Activated CD8-positive, alpha-beta memory T cell treated with anti-CD3 and anti-CD28 coated beads, Interleukin-2, amount 10 ng/mL, durations not matched to agents 7 days and 5 days (primary cell): ENCODE measurements at regions not wholly inside any gene's neighbourhood (a gene's known extent, or its start where the extent isn't known, plus 50 kb on each side); places are given as distances from the start of the nearest gene placed in this dataset.
"Not testable (repeated sequence)": the region's sequence is repeated elsewhere in the genome, so short reads cannot be mapped to it uniquely, and the experiment has no call there.

Experiments used
- ATAC-seq: fragments of 150-1000 bp; cut with Tn5 transposase; one replicate; pipeline ENCODE4 v1.10.0; 2021; ENCODE audit warnings: moderate library complexity
- CTCF ChIA-PET: fragments of 350-600 bp; sonication (Branson Sonifier 250); formaldehyde crosslinking; loops from one replicate; lab custom pipeline; 2021; ENCODE audit warnings: antibody characterized with exemption; lab: Charles Lee
- DNase-seq: peaks from one replicate; pipeline ENCODE4 v3.0.0-alpha.2; 2020
- H3K27ac Mint-ChIP-seq: one replicate; pipeline ENCODE4 v1.8.0; 2021; ENCODE audit warnings: mild to moderate bottlenecking, mixed read lengths
- H3K27me3 Mint-ChIP-seq: one replicate; pipeline ENCODE4 v1.8.0; 2021; ENCODE audit warnings: mixed read lengths
- H3K36me3 Mint-ChIP-seq: one replicate; pipeline ENCODE4 v1.8.0; 2021; ENCODE audit warnings: mild to moderate bottlenecking, mixed read lengths
- H3K4me1 Mint-ChIP-seq: one replicate; pipeline ENCODE4 v1.8.0; 2021; ENCODE audit warnings: mixed read lengths
- H3K4me3 Mint-ChIP-seq: one replicate; pipeline ENCODE4 v1.8.0; 2021; ENCODE audit warnings: mild to moderate bottlenecking, moderate library complexity, mixed read lengths
- H3K9me3 Mint-ChIP-seq: one replicate; pipeline ENCODE4 v1.8.0; 2022; ENCODE audit warnings: low read depth, mixed read lengths

GRCh38 chr7:27032839-27033238 lies 63.0 kb downstream of the HOXA1 start:
- Mint-ChIP-seq H3K4me1 (peaks cover 7% of the 10 kb centered on the region), H3K9me3 (no peaks in the 10 kb centered on the region), H3K4me3 (no peak overlapping the region), H3K36me3 (no peaks in the 10 kb centered on the region), H3K27me3 (no peaks in the 10 kb centered on the region), H3K27ac (no peak overlapping the region)
- ATAC-seq (no peak), DNase-seq (no peak)
- CTCF ChIA-PET = no interaction called here

GRCh38 chr7:27031289-27032172 lies 64.3 kb downstream of the HOXA1 start:
- peaks cover 7% of the 10 kb centered on the region for H3K4me1 Mint-ChIP-seq
- peak; percentile 30 for ATAC-seq
- H3K9me3 Mint-ChIP-seq = no peaks in the 10 kb centered on the region
- no peak for DNase-seq
- CTCF ChIA-PET = no interaction called here
- no peaks in the 10 kb centered on the region for H3K27me3 Mint-ChIP-seq
- H3K27ac Mint-ChIP-seq = no peak overlapping the region
- no peak overlapping the region for H3K4me3 Mint-ChIP-seq
- H3K36me3 Mint-ChIP-seq = no peaks in the 10 kb centered on the region

GRCh38 chr7:27030393-27031050 lies 65.3 kb downstream of the HOXA1 start:
- H3K4me1 Mint-ChIP-seq = peaks cover 7% of the 10 kb centered on the region
- H3K27me3 Mint-ChIP-seq = no peaks in the 10 kb centered on the region
- CTCF ChIA-PET = no interaction called here
- no peak for ATAC-seq
- no peaks in the 10 kb centered on the region for H3K36me3 Mint-ChIP-seq
- H3K27ac Mint-ChIP-seq = no peak overlapping the region
- H3K9me3 Mint-ChIP-seq = no peaks in the 10 kb centered on the region
- no peak overlapping the region for H3K4me3 Mint-ChIP-seq
- no peak for DNase-seq

GRCh38 chr7:27025270-27025669 lies 70.5 kb downstream of the HOXA1 start:
- CTCF ChIA-PET = interaction anchor here (0.6 kb wide), 1 partner anchor 522 kb away, joined by 4 read pairs; no protein-coding TSS in a partner anchor

GRCh38 chr7:27010068-27010467 lies 85.7 kb downstream of the HOXA1 start:
- ATAC-seq = no peak
- CTCF ChIA-PET = no interaction called here
- peaks cover 4% of the 10 kb centered on the region for H3K9me3 Mint-ChIP-seq

More at GRCh38 chr7:27025270-27025669, 70.5 kb downstream of the HOXA1 start:
- H3K9me3 Mint-ChIP-seq = no peaks in the 10 kb centered on the region
- H3K4me1 Mint-ChIP-seq = no peaks in the 10 kb centered on the region
- ATAC-seq (no peak), DNase-seq (no peak)
- no peak overlapping the region for H3K4me3 Mint-ChIP-seq
- H3K27ac Mint-ChIP-seq = no peak overlapping the region
- no peaks in the 10 kb centered on the region for H3K36me3 Mint-ChIP-seq
- no peaks in the 10 kb centered on the region for H3K27me3 Mint-ChIP-seq

GRCh38 chr7:27000496-27000895 lies 95.3 kb downstream of the HOXA1 start:
- no peak overlapping the region for H3K4me3 Mint-ChIP-seq
- H3K4me1 Mint-ChIP-seq = no peaks in the 10 kb centered on the region
- ATAC-seq (no peak), DNase-seq (no peak)
- H3K27ac Mint-ChIP-seq = no peak overlapping the region
- H3K27me3 Mint-ChIP-seq = peaks cover 2% of the 10 kb centered on the region
- CTCF ChIA-PET = no interaction called here
- no peaks in the 10 kb centered on the region for H3K9me3 Mint-ChIP-seq
- H3K36me3 Mint-ChIP-seq = no peaks in the 10 kb centered on the region

More at GRCh38 chr7:27010068-27010467, 85.7 kb downstream of the HOXA1 start:
- H3K36me3 Mint-ChIP-seq = no peaks in the 10 kb centered on the region
- no peak for DNase-seq
- peaks cover 11% of the 10 kb centered on the region for H3K27me3 Mint-ChIP-seq
- H3K4me3 Mint-ChIP-seq = no peak overlapping the region
- H3K4me1 Mint-ChIP-seq = no peaks in the 10 kb centered on the region
- H3K27ac Mint-ChIP-seq = no peak overlapping the region

GRCh38 chr7:26998284-26998683 lies 97.5 kb downstream of the HOXA1 start:
- H3K9me3 Mint-ChIP-seq, H3K36me3 Mint-ChIP-seq, DNase-seq, ATAC-seq, H3K4me3 Mint-ChIP-seq, CTCF ChIA-PET, H3K27ac Mint-ChIP-seq, H3K27me3 Mint-ChIP-seq, H3K4me1 Mint-ChIP-seq: not testable (repeated sequence)

GRCh38 chr7:26995666-26996065 lies 100.1 kb downstream of the HOXA1 start:
- DNase-seq (no peak), ATAC-seq (no peak)
- Mint-ChIP-seq H3K4me1 (no peaks in the 10 kb centered on the region), H3K27me3 (peaks cover 10% of the 10 kb centered on the region), H3K9me3 (no peaks in the 10 kb centered on the region), H3K27ac (no peak overlapping the region), H3K36me3 (no peaks in the 10 kb centered on the region), H3K4me3 (no peak overlapping the region)
- CTCF ChIA-PET = no interaction called here

- ATAC-seq = no peak
- Mint-ChIP-seq H3K4me1 (no peaks in the 10 kb centered on the region), H3K27ac (no peak overlapping the region), H3K4me3 (no peak overlapping the region), H3K27me3 (peaks cover 10% of the 10 kb centered on the region), H3K36me3 (no peaks in the 10 kb centered on the region), H3K9me3 (no peaks in the 10 kb centered on the region)
- CTCF ChIA-PET = no interaction called here
- DNase-seq = no peak
Measured at GRCh38 chr7:26993816-26994810, 101.7 kb downstream of the HOXA1 start.

GRCh38 chr7:26992670-26993069 lies 103.1 kb downstream of the HOXA1 start:
- CTCF ChIA-PET = interaction anchor here (0.7 kb wide), 1 partner anchor 1089 kb away, joined by 3 read pairs; no protein-coding TSS in a partner anchor
- H3K9me3 Mint-ChIP-seq = no peaks in the 10 kb centered on the region
- DNase-seq (no peak), ATAC-seq (no peak)
- H3K4me1 Mint-ChIP-seq = no peaks in the 10 kb centered on the region
- H3K36me3 Mint-ChIP-seq = no peaks in the 10 kb centered on the region
- peaks cover 13% of the 10 kb centered on the region for H3K27me3 Mint-ChIP-seq
- no peak overlapping the region for H3K4me3 Mint-ChIP-seq
- no peak overlapping the region for H3K27ac Mint-ChIP-seq

GRCh38 chr7:26991796-26992195 lies 104.0 kb downstream of the HOXA1 start:
- CTCF ChIA-PET = no interaction called here
- Mint-ChIP-seq H3K4me1 (no peaks in the 10 kb centered on the region), H3K9me3 (no peaks in the 10 kb centered on the region), H3K27ac (no peak overlapping the region), H3K36me3 (no peaks in the 10 kb centered on the region), H3K27me3 (peaks cover 15% of the 10 kb centered on the region), H3K4me3 (no peak overlapping the region)
- DNase-seq (no peak), ATAC-seq (no peak)

- ATAC-seq (no peak), DNase-seq (no peak)
- H3K9me3 Mint-ChIP-seq = no peaks in the 10 kb centered on the region
- H3K4me1 Mint-ChIP-seq = no peaks in the 10 kb centered on the region
- peaks cover 13% of the 10 kb centered on the region for H3K27me3 Mint-ChIP-seq
- no peak overlapping the region for H3K4me3 Mint-ChIP-seq
- CTCF ChIA-PET = no interaction called here
- H3K27ac Mint-ChIP-seq = no peak overlapping the region
- no peaks in the 10 kb centered on the region for H3K36me3 Mint-ChIP-seq
Measured at GRCh38 chr7:26989897-26990670, 105.7 kb downstream of the HOXA1 start.
